HL-60 (cell line): ENCODE measurements at regions not wholly inside any gene's neighbourhood (a gene's known extent, or its start where the extent isn't known, plus 50 kb on each side); places are given as distances from the start of the nearest gene placed in this dataset.

Experiments used
- CTCF ChIP-seq: IDR thresholded peaks from one replicate; pipeline ENCODE4 v1.5.1; 2011; ENCODE audit warnings: low read length, control low read depth, inconsistent platforms; ENCODE audit not compliant: insufficient read depth
- POLR2AphosphoS5 ChIP-seq: IDR thresholded peaks from 2 replicates; pipeline ENCODE4 v1.6.1; 2012; ENCODE audit warnings: low read depth

DNA sequence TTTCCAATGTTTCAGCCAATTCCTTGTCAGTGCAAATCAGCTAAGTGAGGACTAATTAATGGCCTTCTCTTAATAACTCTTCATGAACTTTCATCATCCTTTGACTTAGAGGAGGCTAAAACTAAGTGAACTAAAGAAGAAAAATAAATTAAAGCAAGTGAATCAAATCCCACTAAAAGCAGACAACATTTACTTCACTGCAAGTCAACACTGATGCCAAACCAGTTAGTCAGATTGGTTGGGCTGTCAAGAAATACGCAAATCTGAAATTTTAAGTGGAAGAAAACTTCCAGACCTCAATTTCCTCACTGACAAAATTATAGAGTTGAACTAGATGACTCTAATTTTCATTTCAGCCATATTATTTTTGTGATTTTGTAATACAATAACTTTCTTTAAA is 137.2 kb upstream of the PRLR start:
- TF ChIP-seq CTCF (no peak), POLR2AphosphoS5 (no peak)
